Osteocyte (in vitro differentiated cells): ENCODE measurements at regions not wholly inside any gene's neighbourhood (a gene's known extent, or its start where the extent isn't known, plus 50 kb on each side); places are given as distances from the start of the nearest gene placed in this dataset.

Source experiments
- DNase-seq: peaks from one replicate; pipeline ENCODE4 v3.0.0; 2021; ENCODE audit warnings: mixed read lengths; ENCODE audit not compliant: unreplicated experiment; ENCODE audit errors: extremely low spot score
- H3K27ac Mint-ChIP-seq: one replicate; pipeline ENCODE4 v1.8.0; 2021; ENCODE audit warnings: mild to moderate bottlenecking, mixed read lengths; ENCODE audit not compliant: unreplicated experiment
- H3K27me3 Mint-ChIP-seq: one replicate; pipeline ENCODE4 v1.8.0; 2021; ENCODE audit warnings: mixed read lengths; ENCODE audit not compliant: unreplicated experiment
- H3K36me3 Mint-ChIP-seq: one replicate; pipeline ENCODE4 v1.8.0; 2021; ENCODE audit warnings: mixed read lengths; ENCODE audit not compliant: unreplicated experiment
- H3K4me1 Mint-ChIP-seq: one replicate; pipeline ENCODE4 v1.8.0; 2021; ENCODE audit warnings: mixed read lengths; ENCODE audit not compliant: unreplicated experiment
- H3K4me3 Mint-ChIP-seq: one replicate; pipeline ENCODE4 v1.8.0; 2021; ENCODE audit warnings: mild to moderate bottlenecking, moderate library complexity, mixed read lengths; ENCODE audit not compliant: unreplicated experiment
- H3K9me3 Mint-ChIP-seq: one replicate; pipeline ENCODE4 v1.8.0; 2021; ENCODE audit warnings: mixed read lengths; ENCODE audit not compliant: unreplicated experiment
- CTCF ChIP-seq: fragments of 200-600 bp; sonication (generic); IDR thresholded peaks from 2 replicates; pipeline ENCODE4 v1.5.0; 2021; ENCODE audit warnings: antibody characterized with exemption, mild to moderate bottlenecking, moderate library complexity

- no peak overlapping the region for H3K4me3 Mint-ChIP-seq
- H3K4me1 Mint-ChIP-seq = no peaks in the 10 kb centered on the region
Measured at GRCh38 chr15:47266566-47266965, 450.7 kb upstream of the SEMA6D start.

GRCh38 chr15:47273864-47274263, 443.4 kb upstream of the SEMA6D start:
- no peak for TF ChIP-seq CTCF
- Mint-ChIP-seq H3K9me3 (peaks cover 13% of the 10 kb centered on the region), H3K4me1 (no peaks in the 10 kb centered on the region), H3K27ac (no peak overlapping the region), H3K4me3 (no peak overlapping the region), H3K36me3 (no peaks in the 10 kb centered on the region), H3K27me3 (peaks cover 10% of the 10 kb centered on the region)
- no peak for DNase-seq

More at GRCh38 chr15:47266566-47266965, 450.7 kb upstream of the SEMA6D start:
- no peak for TF ChIP-seq CTCF
- H3K9me3 Mint-ChIP-seq = peaks cover 12% of the 10 kb centered on the region
- H3K36me3 Mint-ChIP-seq = no peaks in the 10 kb centered on the region
- no peak for DNase-seq
- H3K27me3 Mint-ChIP-seq = no peaks in the 10 kb centered on the region
- no peak overlapping the region for H3K27ac Mint-ChIP-seq

- Mint-ChIP-seq H3K27me3 (peaks cover 12% of the 10 kb centered on the region), H3K4me3 (no peak overlapping the region), H3K36me3 (no peaks in the 10 kb centered on the region), H3K9me3 (no peaks in the 10 kb centered on the region), H3K27ac (no peak overlapping the region), H3K4me1 (no peaks in the 10 kb centered on the region)
- TF ChIP-seq CTCF = no peak
- no peak for DNase-seq
Measured at GRCh38 chr15:47283246-47283645, 434.1 kb upstream of the SEMA6D start.

GRCh38 chr15:47288794-47289193, 428.5 kb upstream of the SEMA6D start:
- TF ChIP-seq CTCF = no peak
- Mint-ChIP-seq H3K36me3 (no peaks in the 10 kb centered on the region), H3K4me3 (no peak overlapping the region), H3K27me3 (peaks cover 14% of the 10 kb centered on the region), H3K4me1 (peaks cover 8% of the 10 kb centered on the region), H3K27ac (no peak overlapping the region), H3K9me3 (no peaks in the 10 kb centered on the region)
- DNase-seq = no peak

GRCh38 chr15:47289656-47290055, 427.6 kb upstream of the SEMA6D start:
- no peak overlapping the region for H3K27ac Mint-ChIP-seq

More at GRCh38 chr15:47289656-47290055, 427.6 kb upstream of the SEMA6D start:
- H3K36me3 Mint-ChIP-seq = no peaks in the 10 kb centered on the region
- no peak overlapping the region for H3K4me3 Mint-ChIP-seq
- no peaks in the 10 kb centered on the region for H3K9me3 Mint-ChIP-seq
- peaks cover 9% of the 10 kb centered on the region for H3K27me3 Mint-ChIP-seq
- no peak for DNase-seq
- TF ChIP-seq CTCF = no peak
- H3K4me1 Mint-ChIP-seq = peaks cover 16% of the 10 kb centered on the region
